Mesendoderm (in vitro differentiated cells): ENCODE measurements at regions not wholly inside any gene's neighbourhood (a gene's known extent, or its start where the extent isn't known, plus 50 kb on each side); places are given as distances from the start of the nearest gene placed in this dataset.
"Not testable (repeated sequence)": the region's sequence is repeated elsewhere in the genome, so short reads cannot be mapped to it uniquely, and the experiment has no call there.

Experiments used
- DNase-seq: peaks from one replicate; pipeline ENCODE4 v3.0.0; 2013
- H2AK5ac ChIP-seq: 2 replicates; pipeline ENCODE4 v1.6.1; 2013; ENCODE audit warnings: low read length, inconsistent platforms
- H2BK120ac ChIP-seq: 2 replicates; pipeline ENCODE4 v1.6.1; 2013; ENCODE audit warnings: low read depth, mild to moderate bottlenecking, low read length, moderate library complexity, mixed read lengths
- H2BK15ac ChIP-seq: replicated peaks from 2 replicates; pipeline ENCODE4 v1.6.1; 2013; ENCODE audit warnings: low read depth, mild to moderate bottlenecking, moderate library complexity
- H2BK5ac ChIP-seq: 2 replicates; pipeline ENCODE4 v1.6.1; 2013; ENCODE audit warnings: low read length, inconsistent platforms
- H3K18ac ChIP-seq: 2 replicates; pipeline ENCODE4 v1.6.1; 2013; ENCODE audit warnings: mild to moderate bottlenecking, low read length, mixed read lengths
- H3K23ac ChIP-seq: one replicate; pipeline ENCODE4 v1.6.1; 2013; ENCODE audit warnings: low read length
- H3K27ac ChIP-seq: 2 replicates; pipeline ENCODE4 v1.5.1; 2013; ENCODE audit warnings: low read depth, mild to moderate bottlenecking, inconsistent platforms, low read length, moderate library complexity
- H3K27me3 ChIP-seq: 2 replicates; pipeline ENCODE4 v1.6.1; 2013; ENCODE audit warnings: low read length, control low read depth, mild to moderate bottlenecking, inconsistent platforms; ENCODE audit not compliant: insufficient read depth, poor library complexity
- H3K36me3 ChIP-seq: 2 replicates; pipeline ENCODE4 v1.6.1; 2013; ENCODE audit warnings: low read length, inconsistent platforms; ENCODE audit not compliant: control insufficient read depth, insufficient read depth
- H3K4ac ChIP-seq: one replicate; pipeline ENCODE4 v1.6.1; 2013; ENCODE audit warnings: low read depth, mild to moderate bottlenecking, low read length, moderate library complexity
- H3K4me1 ChIP-seq: 2 replicates; pipeline ENCODE4 v1.6.1; 2013; ENCODE audit warnings: low read depth, low read length, inconsistent platforms; ENCODE audit not compliant: control insufficient read depth
- H3K4me2 ChIP-seq: 2 replicates; pipeline ENCODE4 v1.6.1; 2013; ENCODE audit warnings: low read length
- H3K4me3 ChIP-seq: 2 replicates; pipeline ENCODE4 v1.5.1; 2013; ENCODE audit warnings: mild to moderate bottlenecking, low read length
- H3K56ac ChIP-seq: one replicate; pipeline ENCODE4 v1.6.1; 2013; ENCODE audit warnings: low read length
- H3K79me1 ChIP-seq: 2 replicates; pipeline ENCODE4 v1.6.1; 2013; ENCODE audit warnings: low read length, inconsistent platforms
- H3K79me2 ChIP-seq: 2 replicates; pipeline ENCODE4 v1.6.1; 2013; ENCODE audit warnings: mild to moderate bottlenecking, low read length; ENCODE audit not compliant: control insufficient read depth, insufficient read depth
- H3K9ac ChIP-seq: 2 replicates; pipeline ENCODE4 v1.6.1; 2013; ENCODE audit warnings: low read length, inconsistent platforms
- H4K5ac ChIP-seq: one replicate; pipeline ENCODE4 v1.6.1; 2013; ENCODE audit warnings: low read length
- H4K8ac ChIP-seq: one replicate; pipeline ENCODE4 v1.6.1; 2013; ENCODE audit warnings: low read depth, mild to moderate bottlenecking, control low read depth, low read length, moderate library complexity
- WGBS: extraction: QIAGEN DNeasy Blood & Tissue Kit; methylation state at CpG from one replicate; pipeline ENCODE4 v1.1.7; 2013; ENCODE audit warnings: low lambda C conversion rate, missing lambda C conversion rate; ENCODE audit not compliant: insufficient coverage; ENCODE audit errors: extremely low coverage; 5-methylcytosine and 5-hydroxymethylcytosine counted together

DNA sequence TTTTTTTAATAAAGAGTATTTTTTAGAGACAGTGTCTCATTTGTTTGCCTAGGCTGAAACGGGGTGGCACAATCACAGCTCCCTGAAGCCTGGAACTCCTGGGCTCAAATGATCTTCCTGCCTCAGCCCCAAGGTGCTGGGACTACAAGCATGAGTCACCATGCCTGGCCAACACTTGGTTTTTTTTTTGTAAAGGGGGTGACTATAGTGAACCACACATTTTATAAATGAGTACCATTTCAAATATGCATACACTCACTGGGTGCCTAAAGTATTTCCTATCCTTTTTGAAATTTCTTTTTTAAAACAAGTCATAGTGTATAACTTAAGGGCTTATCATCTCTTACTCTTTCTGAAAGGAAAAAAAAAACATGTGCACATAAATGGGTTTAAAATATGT, 325.2 kb upstream of the MEIS2 start:
- Histone ChIP-seq H3K23ac (no peak overlapping the region), H2BK120ac (no peak overlapping the region), H3K79me2 (no peaks in the 10 kb centered on the region), H3K9ac (no peak overlapping the region), H3K79me1 (no peaks in the 10 kb centered on the region), H2BK5ac (no peak overlapping the region), H4K5ac (no peak overlapping the region), H3K56ac (no peak overlapping the region), H3K27me3 (no peaks in the 10 kb centered on the region), H2BK15ac (no peak overlapping the region), H3K4me1 (no peaks in the 10 kb centered on the region), H4K8ac (no peak overlapping the region), H3K36me3 (no peaks in the 10 kb centered on the region), H3K4me2 (no peak overlapping the region), H3K18ac (no peak overlapping the region), H3K27ac (no peak overlapping the region), H3K4me3 (no peak overlapping the region), H2AK5ac (no peak overlapping the region), H3K4ac (no peak overlapping the region)
- no peak for DNase-seq
- no CpG with 5 or more reads among the region's 1 CpG for WGBS

DNA sequence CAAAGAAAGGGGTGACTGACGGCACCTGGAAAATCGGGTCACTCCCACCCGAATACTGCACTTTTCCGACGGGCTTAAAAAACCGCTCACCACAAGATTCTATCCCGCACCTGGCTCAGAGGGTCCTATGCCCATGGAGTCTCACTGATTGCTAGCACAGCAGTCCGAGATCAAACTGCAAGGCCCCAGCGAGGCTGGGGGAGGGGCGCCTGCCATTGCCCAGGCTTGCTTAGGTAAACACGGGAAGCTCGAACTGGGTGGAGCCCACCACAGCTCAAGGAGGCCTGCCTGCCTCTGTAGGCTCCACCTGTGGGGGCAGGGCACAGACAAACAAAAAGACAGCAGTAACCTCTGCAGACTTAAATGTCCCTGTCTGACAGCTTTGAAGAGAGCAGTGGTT, 327.0 kb upstream of the MEIS2 start:
- H3K27me3 ChIP-seq, H3K79me2 ChIP-seq, H2BK15ac ChIP-seq, H2AK5ac ChIP-seq, H3K4ac ChIP-seq, H3K4me3 ChIP-seq, H3K23ac ChIP-seq, H3K4me1 ChIP-seq, H3K18ac ChIP-seq, H3K4me2 ChIP-seq, H3K36me3 ChIP-seq, H3K56ac ChIP-seq, H3K9ac ChIP-seq, H3K27ac ChIP-seq, H2BK5ac ChIP-seq, H3K79me1 ChIP-seq, H4K8ac ChIP-seq, H2BK120ac ChIP-seq, H4K5ac ChIP-seq: not testable (repeated sequence)
- WGBS, result no CpG with 5 or more reads among the region's 12 CpGs
- peak; percentile 40 for DNase-seq

DNA sequence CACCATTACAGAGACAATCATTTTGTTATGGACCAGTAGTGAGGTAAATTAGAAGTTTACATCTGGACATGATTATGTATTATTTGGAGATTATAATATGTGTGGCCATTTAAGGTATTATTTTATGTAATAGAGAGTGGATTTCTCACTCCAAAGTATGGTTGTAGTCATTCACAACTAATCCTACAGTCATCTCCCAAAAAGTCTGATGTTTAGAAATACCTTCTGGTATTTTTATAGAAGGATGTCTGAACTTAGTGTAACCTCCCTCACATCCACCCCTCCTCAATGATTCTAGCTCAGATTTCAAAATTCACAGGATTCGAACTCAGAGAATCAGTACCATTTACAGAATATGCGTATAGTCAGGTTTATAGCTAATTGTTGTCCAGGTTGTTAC, 346.6 kb upstream of the MEIS2 start:
- Histone ChIP-seq H3K4me1 (no peaks in the 10 kb centered on the region), H3K27ac (no peak overlapping the region), H3K18ac (no peak overlapping the region), H3K27me3 (no peaks in the 10 kb centered on the region), H2BK15ac (no peak overlapping the region), H3K79me2 (no peaks in the 10 kb centered on the region), H2AK5ac (no peak overlapping the region), H4K5ac (no peak overlapping the region), H3K56ac (no peak overlapping the region), H2BK5ac (no peak overlapping the region), H3K4me3 (no peak overlapping the region), H3K79me1 (no peaks in the 10 kb centered on the region), H4K8ac (no peak overlapping the region), H3K36me3 (no peaks in the 10 kb centered on the region), H3K9ac (no peak overlapping the region), H3K4ac (no peak overlapping the region), H3K4me2 (no peak overlapping the region), H3K23ac (no peak overlapping the region), H2BK120ac (no peak overlapping the region)
- no peak for DNase-seq
- no CpG with 5 or more reads among the region's 2 CpGs for WGBS

DNA sequence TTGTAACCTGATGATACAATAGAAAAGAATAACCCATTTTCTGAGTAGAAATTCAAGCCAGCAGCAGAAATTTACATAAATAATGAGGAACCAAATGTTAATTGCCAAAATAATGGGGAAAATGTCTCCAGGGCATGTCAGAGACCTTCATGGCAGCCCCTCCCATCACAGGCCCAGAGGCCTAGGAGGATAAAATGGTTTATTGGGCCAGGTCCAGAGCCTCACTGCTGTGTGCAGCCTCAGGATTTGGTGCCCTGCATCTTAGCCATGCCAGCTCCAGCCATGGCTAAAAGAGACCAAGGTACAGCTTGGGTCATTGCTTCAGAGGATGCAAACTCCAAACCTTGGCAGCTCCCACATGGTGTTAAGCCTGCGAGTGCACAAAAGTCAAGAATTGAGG, 352.1 kb upstream of the MEIS2 start:
- H3K18ac ChIP-seq, result no peak overlapping the region
- no peaks in the 10 kb centered on the region for H3K79me1 ChIP-seq
- H2BK5ac ChIP-seq, result no peak overlapping the region
- no peak overlapping the region for H3K56ac ChIP-seq
- no peaks in the 10 kb centered on the region for H3K4me1 ChIP-seq
- no peaks in the 10 kb centered on the region for H3K36me3 ChIP-seq
- H3K9ac ChIP-seq, result no peak overlapping the region
- H3K23ac ChIP-seq, result no peak overlapping the region
- H2AK5ac ChIP-seq, result no peak overlapping the region
- WGBS, result no CpG with 5 or more reads among the region's 1 CpG
- no peak overlapping the region for H3K4me2 ChIP-seq
- DNase-seq, result peak; percentile 3
- H2BK120ac ChIP-seq, result no peak overlapping the region
- H3K27me3 ChIP-seq, result no peaks in the 10 kb centered on the region
- no peak overlapping the region for H4K5ac ChIP-seq
- no peak overlapping the region for H3K4me3 ChIP-seq
- no peak overlapping the region for H2BK15ac ChIP-seq
- no peak overlapping the region for H3K4ac ChIP-seq
- no peaks in the 10 kb centered on the region for H3K79me2 ChIP-seq
- H4K8ac ChIP-seq, result no peak overlapping the region
- no peak overlapping the region for H3K27ac ChIP-seq

DNA sequence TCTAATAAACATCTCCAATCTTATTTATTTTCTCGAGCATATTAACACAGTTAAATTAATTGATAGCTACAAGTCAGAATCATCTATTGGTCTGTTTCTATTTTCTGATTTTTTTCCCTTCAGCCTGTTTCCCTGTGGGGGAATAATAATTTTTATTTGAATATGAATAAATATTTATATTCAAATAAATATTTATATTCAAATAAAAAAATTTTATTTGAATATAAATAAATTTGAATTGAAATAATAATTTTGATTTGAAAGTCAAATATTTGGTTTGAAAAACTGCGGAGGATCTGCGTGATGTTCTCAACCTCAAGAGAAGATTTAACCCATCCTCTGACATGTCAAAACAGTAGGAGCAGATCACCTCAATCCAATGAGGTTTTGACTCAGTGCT, 380.1 kb upstream of the MEIS2 start:
- H2BK120ac ChIP-seq, result no peak overlapping the region
- H2AK5ac ChIP-seq, result no peak overlapping the region
- no peak overlapping the region for H3K18ac ChIP-seq
- WGBS, result 100% methylated on average over 3 of the region's 3 CpGs
- no peak overlapping the region for H2BK5ac ChIP-seq
- no peaks in the 10 kb centered on the region for H3K79me1 ChIP-seq
- H4K5ac ChIP-seq, result no peak overlapping the region
- H3K36me3 ChIP-seq, result no peaks in the 10 kb centered on the region
- H3K27me3 ChIP-seq, result no peaks in the 10 kb centered on the region
- no peak overlapping the region for H3K4me3 ChIP-seq
- no peak overlapping the region for H3K56ac ChIP-seq
- no peak overlapping the region for H3K23ac ChIP-seq
- H3K79me2 ChIP-seq, result no peaks in the 10 kb centered on the region
- H3K27ac ChIP-seq, result no peak overlapping the region
- no peak overlapping the region for H3K9ac ChIP-seq
- no peaks in the 10 kb centered on the region for H3K4me1 ChIP-seq
- no peak overlapping the region for H3K4ac ChIP-seq
- no peak for DNase-seq
- H3K4me2 ChIP-seq, result no peak overlapping the region
- H2BK15ac ChIP-seq, result no peak overlapping the region
- no peak overlapping the region for H4K8ac ChIP-seq

DNA sequence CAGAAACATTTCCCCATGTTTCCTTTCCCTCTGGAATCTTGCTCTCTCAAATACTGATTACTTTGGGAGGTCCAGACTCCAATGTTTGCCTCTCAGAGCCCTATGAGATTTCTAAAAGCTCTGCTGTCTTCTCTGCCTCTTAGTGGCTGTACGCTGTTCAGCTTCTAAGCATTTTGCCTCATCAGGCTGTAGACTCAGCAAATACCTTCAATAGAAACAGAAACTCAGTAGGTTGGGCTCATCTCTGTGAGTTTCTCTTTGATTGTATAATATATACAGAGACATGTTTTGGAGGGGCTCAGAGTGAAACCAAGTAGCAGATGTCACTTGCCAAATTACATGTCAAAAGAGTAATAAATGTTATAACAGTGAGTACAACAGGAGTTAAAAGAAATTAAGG, 380.8 kb upstream of the MEIS2 start:
- Histone ChIP-seq H3K27me3 (no peaks in the 10 kb centered on the region), H3K27ac (no peak overlapping the region), H2AK5ac (no peak overlapping the region), H3K9ac (no peak overlapping the region), H3K4me1 (no peaks in the 10 kb centered on the region), H3K79me1 (no peaks in the 10 kb centered on the region), H3K4ac (no peak overlapping the region), H4K5ac (no peak overlapping the region), H3K56ac (no peak overlapping the region), H2BK120ac (no peak overlapping the region), H3K23ac (no peak overlapping the region), H3K79me2 (no peaks in the 10 kb centered on the region), H3K18ac (no peak overlapping the region), H3K4me2 (no peak overlapping the region), H3K36me3 (no peaks in the 10 kb centered on the region), H3K4me3 (no peak overlapping the region), H2BK5ac (no peak overlapping the region), H2BK15ac (no peak overlapping the region), H4K8ac (no peak overlapping the region)
- WGBS, result no CpG with 5 or more reads among the region's 1 CpG
- DNase-seq, result no peak
